Psoas muscle (tissue), 7 donors: ENCODE measurements at regions not wholly inside any gene's neighbourhood (a gene's known extent, or its start where the extent isn't known, plus 50 kb on each side); places are given as distances from the start of the nearest gene placed in this dataset.

Experiments used
- ATAC-seq, 4 donors: fragments of 200-7000 bp; cut with Tn5 transposase; one replicate each; pipeline ENCODE4 v1.9.1; 2020; ENCODE audit warnings: moderate library complexity in 3 of 4, mild to moderate bottlenecking in 2 of 4
- DNase-seq, 2 donors: peaks; one replicate each; pipeline ENCODE4 v3.0.0-alpha.2; 2020
- H3K27ac ChIP-seq: fragments of 200-600 bp; one replicate; pipeline ENCODE4 v1.8.0; 2022
- H3K27me3 ChIP-seq, 3 donors: fragments of 200-600 bp in 1 of 3; one replicate each; pipeline versions ENCODE4 v1.6.1 to v1.8.0; 2013 to 2022; ENCODE audit warnings: low read length in 2 of 3, mild to moderate bottlenecking in 2 of 3, moderate library complexity in 1 of 3; ENCODE audit not compliant: insufficient read depth in 3 of 3
- H3K36me3 ChIP-seq, 2 donors: fragments of 200-600 bp in 1 of 2; one replicate each; pipeline versions ENCODE4 v1.6.1 to v1.8.0; 2013 to 2022; ENCODE audit warnings: low read depth in 1 of 2, mild to moderate bottlenecking in 1 of 2, moderate library complexity in 1 of 2; ENCODE audit not compliant: insufficient read depth in 1 of 2
- H3K4me1 ChIP-seq: fragments of 200-600 bp; one replicate; pipeline ENCODE4 v1.8.0; 2022
- H3K4me3 ChIP-seq: fragments of 200-600 bp; one replicate; pipeline ENCODE4 v1.8.0; 2022; ENCODE audit warnings: mild to moderate bottlenecking
- H3K9me3 ChIP-seq: fragments of 200-600 bp; one replicate; pipeline ENCODE4 v1.8.0; 2022
- CTCF ChIP-seq: fragments of 200-600 bp; IDR thresholded peaks from one replicate; pipeline ENCODE4 v1.8.0; 2022; ENCODE audit warnings: antibody characterized with exemption
- WGBS, 3 donors: extraction: QIAGEN DNeasy Blood & Tissue Kit; methylation state at CpG; one replicate each; pipeline versions ENCODE4 v1.1.6 to v1.1.7; 2013; 5-methylcytosine and 5-hydroxymethylcytosine counted together
- intact Hi-C, 2 donors: fragments of 100-400 bp; cut with DNase I; formaldehyde crosslinking; loops; one replicate each; pipeline versions ENCODE4 v1.11.0 to v1.14.2; 2022
- donor health status: healthy with polysubstance abuse.
- donor health status: DM: no; HTN: no; CAD: no; lungs with moderate emphysema.
- donor health status: Bipolar disorder and iron deficiency.
- donor health status: healthy.
- donor health status: DM: yes; HTN: yes; CAD: no.
- donor health status: DM: no; HTN: no; CAD: no.
- donor health status: DM: yes; HTN: yes; CAD: no.

GRCh38 chr9:85268131-85268530 is 473.6 kb downstream of the AGTPBP1 start:
- intact Hi-C loops = no loop called here

GRCh38 chr9:85264695-85265094 is 477.1 kb downstream of the AGTPBP1 start:
- Histone ChIP-seq H3K4me1 (no peaks in the 10 kb centered on the region), H3K9me3 (no peaks in the 10 kb centered on the region), H3K4me3 (no peak overlapping the region), H3K36me3 (no peaks in the 10 kb centered on the region), H3K27me3 (no peaks in the 10 kb centered on the region), H3K27ac (no peak overlapping the region)
- no peak for TF ChIP-seq CTCF
- no peak for ATAC-seq
- no peak for DNase-seq
- intact Hi-C loops = no loop called here

More at GRCh38 chr9:85268131-85268530, 473.6 kb downstream of the AGTPBP1 start:
- ATAC-seq (no peak), DNase-seq (no peak)
- Histone ChIP-seq H3K9me3 (no peaks in the 10 kb centered on the region), H3K27ac (no peak overlapping the region), H3K4me3 (no peak overlapping the region), H3K27me3 (no peaks in the 10 kb centered on the region), H3K4me1 (no peaks in the 10 kb centered on the region), H3K36me3 (no peaks in the 10 kb centered on the region)
- 19 to 33% (median 28%) methylated on average over 1 of the region's 1 CpG for WGBS, 3 donors
- TF ChIP-seq CTCF = no peak

- WGBS, 3 donors = 83 to 91% (median 83%) methylated on average over 2 of the region's 2 CpGs
These were observed 478.5 kb downstream of the AGTPBP1 start for GRCh38 chr9:85263288-85263687.

GRCh38 chr9:85262333-85262732 is 479.4 kb downstream of the AGTPBP1 start:
- no peak for ATAC-seq
- H3K4me3 ChIP-seq = no peak overlapping the region
- no peak for TF ChIP-seq CTCF
- no peak overlapping the region for H3K27ac ChIP-seq
- no peak for DNase-seq
- no peaks in the 10 kb centered on the region for H3K27me3 ChIP-seq
- intact Hi-C loops = no loop called here
- 40 to 57% (median 51%) methylated on average over 2 of the region's 2 CpGs for WGBS, 3 donors
- no peaks in the 10 kb centered on the region for H3K36me3 ChIP-seq
- no peaks in the 10 kb centered on the region for H3K4me1 ChIP-seq
- no peaks in the 10 kb centered on the region for H3K9me3 ChIP-seq

More at GRCh38 chr9:85263288-85263687, 478.5 kb downstream of the AGTPBP1 start:
- no peaks in the 10 kb centered on the region for H3K9me3 ChIP-seq
- intact Hi-C loops = no loop called here
- ATAC-seq (no peak), DNase-seq (no peak)
- H3K27me3 ChIP-seq = no peaks in the 10 kb centered on the region
- no peak for TF ChIP-seq CTCF
- no peak overlapping the region for H3K27ac ChIP-seq
- no peaks in the 10 kb centered on the region for H3K36me3 ChIP-seq
- no peaks in the 10 kb centered on the region for H3K4me1 ChIP-seq
- H3K4me3 ChIP-seq = no peak overlapping the region

- intact Hi-C loops = no loop called here
- 88 to 92% (median 92%) methylated on average over 2 of the region's 2 CpGs for WGBS, 3 donors
- no peaks in the 10 kb centered on the region for H3K9me3 ChIP-seq
- no peaks in the 10 kb centered on the region for H3K27me3 ChIP-seq
- DNase-seq (no peak), ATAC-seq (no peak)
- no peaks in the 10 kb centered on the region for H3K36me3 ChIP-seq
- TF ChIP-seq CTCF = no peak
- H3K27ac ChIP-seq = no peak overlapping the region
- no peak overlapping the region for H3K4me3 ChIP-seq
- H3K4me1 ChIP-seq = no peaks in the 10 kb centered on the region
These were observed 481.4 kb downstream of the AGTPBP1 start for GRCh38 chr9:85260275-85260845.
